Breast epithelium (tissue), 4 donors: ENCODE measurements at regions not wholly inside any gene's neighbourhood (a gene's known extent, or its start where the extent isn't known, plus 50 kb on each side); places are given as distances from the start of the nearest gene placed in this dataset.
A peak's percentile ranks its signal among the peaks of the same experiment; 100 is the strongest.

Experiments
- DNase-seq, 2 donors: peaks; one replicate each; pipeline ENCODE4 v3.0.0-alpha.2; 2019; ENCODE audit warnings: low spot score in 2 of 2
- H3K27ac ChIP-seq, 2 donors: fragments of 200-600 bp; sonication (generic) in 1 of 2; one replicate each; pipeline ENCODE4 v1.5.1; 2016 to 2019; ENCODE audit warnings: mild to moderate bottlenecking in 1 of 2
- H3K27me3 ChIP-seq, 2 donors: fragments of 200-600 bp; sonication (generic) in 1 of 2; one replicate each; pipeline versions ENCODE4 v1.5.1 to v1.6.0; 2017 to 2019; ENCODE audit warnings: control low read depth in 1 of 2, mild to moderate bottlenecking in 1 of 2
- H3K36me3 ChIP-seq: fragments of 200-600 bp; one replicate; pipeline ENCODE4 v1.5.1; 2019
- H3K4me1 ChIP-seq, 2 donors: fragments of 200-600 bp; sonication (generic); one replicate each; pipeline ENCODE4 v1.5.1; 2016 to 2019; ENCODE audit warnings: control low read depth in 1 of 2
- H3K4me3 ChIP-seq, 3 donors: fragments of 200-600 bp; sonication (generic); 1 replicate in 2 of 3; 2 replicates in 1 of 3; pipeline ENCODE4 v1.5.1; 2016 to 2019; ENCODE audit warnings: mild to moderate bottlenecking in 3 of 3, moderate library complexity in 2 of 3
- H3K9me3 ChIP-seq, 2 donors: fragments of 200-600 bp; sonication (generic) in 1 of 2; one replicate each; pipeline ENCODE4 v1.5.1; 2016 to 2019; ENCODE audit warnings: control low read depth in 1 of 2
- CTCF ChIP-seq, 3 donors: fragments of 450-650 bp; IDR thresholded peaks; one replicate each; pipeline ENCODE4 v1.5.1; 2016 to 2017; ENCODE audit warnings: antibody characterized with exemption in 3 of 3, mild to moderate bottlenecking in 3 of 3, moderate library complexity in 3 of 3
- POLR2A ChIP-seq: fragments of 450-650 bp; IDR thresholded peaks from one replicate; pipeline ENCODE4 v1.6.1; 2016; ENCODE audit warnings: antibody characterized with exemption, mild to moderate bottlenecking, moderate library complexity
- POLR2AphosphoS5 ChIP-seq, 3 donors: sonication (generic); formaldehyde crosslinking; IDR thresholded peaks; one replicate each; pipeline ENCODE4 v1.6.1; 2017; ENCODE audit warnings: antibody characterized with exemption in 3 of 3
- intact Hi-C: fragments of 100-400 bp; cut with DNase I; formaldehyde crosslinking; loops from one replicate; pipeline ENCODE4 v1.15.1; 2023; ENCODE audit warnings: low total_unique reads

- H3K27me3 ChIP-seq = no peaks in the 10 kb centered on the region
- DNase-seq = peak in 1 of 2 donors; percentile 74
- no peaks in the 10 kb centered on the region for H3K9me3 ChIP-seq
- TF ChIP-seq CTCF (IDR thresholded peaks at IDR 0.05) (no peak), POLR2AphosphoS5 (IDR thresholded peaks at IDR 0.05) (peak in 1 of 3 donors; percentile 60)
- H3K4me3 ChIP-seq = no peak overlapping the region
- intact Hi-C loops = no loop called here
- H3K4me1 ChIP-seq = no peaks in the 10 kb centered on the region
- peak overlapping the region; percentile 54 to 79 for H3K27ac ChIP-seq
- H3K36me3 ChIP-seq = no peaks in the 10 kb centered on the region
Measured at GRCh38 chr11:115941481-115941993, 437.3 kb upstream of the CADM1 start.

- Histone ChIP-seq H3K4me3 (no peak overlapping the region), H3K36me3 (no peaks in the 10 kb centered on the region), H3K4me1 (no peaks in the 10 kb centered on the region), H3K27me3 (no peaks in the 10 kb centered on the region), H3K9me3 (no peaks in the 10 kb centered on the region), H3K27ac (peak overlapping the region; percentile 20 to 52)
- DNase-seq = no peak
- TF ChIP-seq POLR2AphosphoS5 (IDR thresholded peaks at IDR 0.05) (no peak), CTCF (IDR thresholded peaks at IDR 0.05) (no peak), POLR2A (no peak)
- intact Hi-C loops = no loop called here
Measured at GRCh38 chr11:115941044-115941443, 436.8 kb upstream of the CADM1 start.

- H3K36me3 ChIP-seq = no peaks in the 10 kb centered on the region
- H3K27me3 ChIP-seq = no peaks in the 10 kb centered on the region
- H3K9me3 ChIP-seq = no peaks in the 10 kb centered on the region
- no peak for DNase-seq
- H3K27ac ChIP-seq = no peak overlapping the region
- intact Hi-C loops = no loop called here
- H3K4me1 ChIP-seq = no peaks in the 10 kb centered on the region
- TF ChIP-seq POLR2AphosphoS5 (IDR thresholded peaks at IDR 0.05) (no peak), CTCF (IDR thresholded peaks at IDR 0.05) (no peak), POLR2A (no peak)
- H3K4me3 ChIP-seq = no peak overlapping the region
Measured at GRCh38 chr11:115939731-115940421, 435.7 kb upstream of the CADM1 start.

GRCh38 chr11:115939104-115939730 is 435.0 kb upstream of the CADM1 start:
- Histone ChIP-seq H3K36me3 (no peaks in the 10 kb centered on the region), H3K27ac (no peak overlapping the region), H3K27me3 (no peaks in the 10 kb centered on the region), H3K9me3 (no peaks in the 10 kb centered on the region), H3K4me1 (no peaks in the 10 kb centered on the region), H3K4me3 (no peak overlapping the region)
- TF ChIP-seq POLR2AphosphoS5 (IDR thresholded peaks at IDR 0.05) = no peak
- no peak for TF ChIP-seq POLR2A
- TF ChIP-seq CTCF (IDR thresholded peaks at IDR 0.05) = no peak
- intact Hi-C loops = no loop called here
- DNase-seq = no peak

GRCh38 chr11:115933564-115933963 is 429.3 kb upstream of the CADM1 start:
- Histone ChIP-seq H3K9me3 (no peaks in the 10 kb centered on the region), H3K4me1 (no peaks in the 10 kb centered on the region), H3K4me3 (no peak overlapping the region), H3K36me3 (no peaks in the 10 kb centered on the region), H3K27me3 (no peaks in the 10 kb centered on the region), H3K27ac (no peak overlapping the region)
- TF ChIP-seq CTCF (IDR thresholded peaks at IDR 0.05) (no peak), POLR2A (no peak), POLR2AphosphoS5 (IDR thresholded peaks at IDR 0.05) (no peak)
- intact Hi-C loops = no loop called here
- DNase-seq = no peak
